ENCODE measurements at regions not wholly inside any gene's neighbourhood (a gene's known extent, or its start where the extent isn't known, plus 50 kb on each side); places are given as distances from the start of the nearest gene placed in this dataset.

- H3K4me3 ChIP-seq (ENCODE audit: low read depth, poor library complexity, severe bottlenecking), result no peak overlapping the region
- DNase-seq (ENCODE audit: low spot score in 2 of 2), result no peak
- intact Hi-C loops (cut with DNase I; ENCODE audit: low total_unique reads), result no loop called here
- TF ChIP-seq CTCF (IDR thresholded peaks at IDR 0.05) (no peak), POLR2A (IDR thresholded peaks at IDR 0.05) (no peak)
- 93 to 94% methylated on average over 2 of the region's 2 CpGs for WGBS, 2 donors
Measured at GRCh38 chr11:110935018-110935640, 222.9 kb upstream of the ARHGAP20 start.

- DNase-seq (ENCODE audit: low spot score in 2 of 2), result no peak
- intact Hi-C loops (cut with DNase I; ENCODE audit: low total_unique reads), result no loop called here
- TF ChIP-seq CTCF (IDR thresholded peaks at IDR 0.05) (no peak), POLR2A (IDR thresholded peaks at IDR 0.05) (no peak)
- no peak overlapping the region for H3K4me3 ChIP-seq (ENCODE audit: low read depth, poor library complexity, severe bottlenecking)
- WGBS, 2 donors, result 0 to 46% methylated on average over 1 of the region's 1 CpG
Measured at GRCh38 chr11:110929129-110929528, 216.9 kb upstream of the ARHGAP20 start.

DNA sequence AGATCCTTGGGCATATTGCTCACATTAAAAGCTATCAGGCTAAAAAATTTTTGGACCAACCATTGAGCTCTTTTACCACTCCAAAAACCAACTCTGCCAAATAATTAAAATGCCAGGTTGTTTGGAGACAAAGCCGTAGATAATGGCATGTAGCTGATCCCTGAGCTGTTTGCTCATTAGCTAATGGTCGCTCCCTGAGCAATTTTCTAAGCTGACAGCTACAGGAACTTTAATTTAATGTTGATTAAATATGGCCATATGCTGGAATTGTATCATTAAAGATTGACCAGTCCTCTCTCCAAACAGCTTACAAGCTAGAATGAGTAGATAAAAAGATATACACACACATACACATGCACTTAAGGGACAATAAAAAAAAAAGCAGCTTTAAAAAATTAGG lies 216.2 kb upstream of the ARHGAP20 start:
- no peak overlapping the region for H3K4me3 ChIP-seq (ENCODE audit: low read depth, poor library complexity, severe bottlenecking)
- 58 to 61% methylated on average over 2 of the region's 2 CpGs for WGBS, 2 donors
- intact Hi-C loops (cut with DNase I; ENCODE audit: low total_unique reads), result no loop called here
- DNase-seq (ENCODE audit: low spot score in 2 of 2), result no peak
- TF ChIP-seq CTCF (IDR thresholded peaks at IDR 0.05) (no peak), POLR2A (IDR thresholded peaks at IDR 0.05) (no peak)

- H3K4me3 ChIP-seq (ENCODE audit: low read depth, poor library complexity, severe bottlenecking), result no peak overlapping the region
- whole genome bisulfite sequencing, 2 donors, result 41 to 42% methylated on average over 3 of the region's 3 CpGs
- TF ChIP-seq POLR2A (IDR thresholded peaks at IDR 0.05) (no peak), CTCF (IDR thresholded peaks at IDR 0.05) (no peak)
- DNase-seq (ENCODE audit: low spot score in 2 of 2), result peak in 1 of 2 donors; percentile 86
- intact Hi-C loops (cut with DNase I; ENCODE audit: low total_unique reads), result no loop called here
Measured at GRCh38 chr11:110921742-110922521, 209.7 kb upstream of the ARHGAP20 start.

DNA sequence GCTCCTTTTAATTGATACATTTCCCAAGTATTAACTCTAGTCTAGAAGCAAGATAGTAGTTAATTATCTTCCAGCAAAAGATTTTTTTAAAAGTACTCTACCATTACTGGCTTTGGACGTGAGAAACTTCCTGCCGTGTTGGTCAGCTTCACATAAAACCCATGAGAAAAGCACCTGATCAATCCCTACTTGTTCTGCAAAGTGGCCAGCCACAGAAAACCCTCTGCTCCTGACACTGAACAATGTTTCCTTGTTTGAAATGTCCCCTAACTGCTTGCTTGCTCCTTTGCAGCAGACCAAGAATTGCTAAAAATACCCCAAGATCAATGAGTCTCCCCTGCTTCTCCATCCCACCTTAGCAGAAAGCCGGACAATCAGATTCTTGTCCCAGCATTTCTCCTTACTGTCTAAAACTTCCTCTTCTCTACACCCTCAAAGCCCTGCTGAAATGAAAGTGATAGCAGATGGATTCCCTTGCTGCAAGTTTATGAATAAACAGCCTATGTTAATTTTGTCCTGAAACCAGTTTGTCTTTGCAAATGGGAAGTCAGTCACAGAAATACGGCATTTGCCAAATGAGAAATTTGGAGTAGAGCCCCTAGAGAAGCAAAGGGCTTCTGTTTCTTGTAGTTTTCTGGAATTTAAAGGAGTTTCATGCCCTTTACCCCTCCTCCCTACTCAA lies 207.1 kb upstream of the ARHGAP20 start:
- 63 to 70% methylated on average over 4 of the region's 4 CpGs for WGBS, 2 donors
- intact Hi-C loops (cut with DNase I; ENCODE audit: low total_unique reads), result no loop called here
- no peak for TF ChIP-seq POLR2A (IDR thresholded peaks at IDR 0.05)
- TF ChIP-seq CTCF (IDR thresholded peaks at IDR 0.05), result no peak
- DNase-seq (ENCODE audit: low spot score in 2 of 2), result no peak
- H3K4me3 ChIP-seq (ENCODE audit: low read depth, poor library complexity, severe bottlenecking), result no peak overlapping the region

Data from lower leg skin (tissue), 4 donors.